ENCODE measurements at regions not wholly inside any gene's neighbourhood (a gene's known extent, or its start where the extent isn't known, plus 50 kb on each side); places are given as distances from the start of the nearest gene placed in this dataset.

DNA sequence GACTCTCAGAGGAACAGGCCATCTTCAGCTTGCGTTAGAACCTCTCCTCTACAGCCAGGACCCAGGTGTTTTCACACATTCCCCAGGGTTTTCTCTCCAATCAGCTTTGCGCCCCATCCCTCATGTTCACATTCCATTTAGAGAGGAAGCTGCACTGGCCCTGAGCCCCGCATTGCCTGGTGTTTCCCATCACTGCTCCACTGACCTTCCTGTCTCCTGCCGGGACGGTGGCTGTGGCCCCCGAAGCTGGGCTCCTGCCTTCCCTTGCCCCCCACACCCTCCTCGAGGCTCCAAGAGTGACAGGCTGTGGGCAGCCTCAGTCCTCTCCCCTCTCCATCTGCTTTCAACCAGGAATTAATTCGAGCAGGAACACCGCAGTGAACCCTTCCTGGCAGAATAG lies 357.3 kb downstream of the THBS2 start:
- TF ChIP-seq, protein P1, sequence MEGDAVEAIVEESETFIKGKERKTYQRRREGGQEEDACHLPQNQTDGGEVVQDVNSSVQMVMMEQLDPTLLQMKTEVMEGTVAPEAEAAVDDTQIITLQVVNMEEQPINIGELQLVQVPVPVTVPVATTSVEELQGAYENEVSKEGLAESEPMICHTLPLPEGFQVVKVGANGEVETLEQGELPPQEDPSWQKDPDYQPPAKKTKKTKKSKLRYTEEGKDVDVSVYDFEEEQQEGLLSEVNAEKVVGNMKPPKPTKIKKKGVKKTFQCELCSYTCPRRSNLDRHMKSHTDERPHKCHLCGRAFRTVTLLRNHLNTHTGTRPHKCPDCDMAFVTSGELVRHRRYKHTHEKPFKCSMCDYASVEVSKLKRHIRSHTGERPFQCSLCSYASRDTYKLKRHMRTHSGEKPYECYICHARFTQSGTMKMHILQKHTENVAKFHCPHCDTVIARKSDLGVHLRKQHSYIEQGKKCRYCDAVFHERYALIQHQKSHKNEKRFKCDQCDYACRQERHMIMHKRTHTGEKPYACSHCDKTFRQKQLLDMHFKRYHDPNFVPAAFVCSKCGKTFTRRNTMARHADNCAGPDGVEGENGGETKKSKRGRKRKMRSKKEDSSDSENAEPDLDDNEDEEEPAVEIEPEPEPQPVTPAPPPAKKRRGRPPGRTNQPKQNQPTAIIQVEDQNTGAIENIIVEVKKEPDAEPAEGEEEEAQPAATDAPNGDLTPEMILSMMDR (IDR thresholded peaks at IDR 0.05; ENCODE audit: low read depth, low read length, missing input control): no peak
- TF ChIP-seq JUND (IDR thresholded peaks at IDR 0.05) (no peak), YY1 (IDR thresholded peaks at IDR 0.05) (no peak)
- TF ChIP-seq, protein P2, sequence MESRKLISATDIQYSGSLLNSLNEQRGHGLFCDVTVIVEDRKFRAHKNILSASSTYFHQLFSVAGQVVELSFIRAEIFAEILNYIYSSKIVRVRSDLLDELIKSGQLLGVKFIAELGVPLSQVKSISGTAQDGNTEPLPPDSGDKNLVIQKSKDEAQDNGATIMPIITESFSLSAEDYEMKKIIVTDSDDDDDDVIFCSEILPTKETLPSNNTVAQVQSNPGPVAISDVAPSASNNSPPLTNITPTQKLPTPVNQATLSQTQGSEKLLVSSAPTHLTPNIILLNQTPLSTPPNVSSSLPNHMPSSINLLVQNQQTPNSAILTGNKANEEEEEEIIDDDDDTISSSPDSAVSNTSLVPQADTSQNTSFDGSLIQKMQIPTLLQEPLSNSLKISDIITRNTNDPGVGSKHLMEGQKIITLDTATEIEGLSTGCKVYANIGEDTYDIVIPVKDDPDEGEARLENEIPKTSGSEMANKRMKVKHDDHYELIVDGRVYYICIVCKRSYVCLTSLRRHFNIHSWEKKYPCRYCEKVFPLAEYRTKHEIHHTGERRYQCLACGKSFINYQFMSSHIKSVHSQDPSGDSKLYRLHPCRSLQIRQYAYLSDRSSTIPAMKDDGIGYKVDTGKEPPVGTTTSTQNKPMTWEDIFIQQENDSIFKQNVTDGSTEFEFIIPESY (IDR thresholded peaks at IDR 0.05): no peak
- TF ChIP-seq, protein P3, sequence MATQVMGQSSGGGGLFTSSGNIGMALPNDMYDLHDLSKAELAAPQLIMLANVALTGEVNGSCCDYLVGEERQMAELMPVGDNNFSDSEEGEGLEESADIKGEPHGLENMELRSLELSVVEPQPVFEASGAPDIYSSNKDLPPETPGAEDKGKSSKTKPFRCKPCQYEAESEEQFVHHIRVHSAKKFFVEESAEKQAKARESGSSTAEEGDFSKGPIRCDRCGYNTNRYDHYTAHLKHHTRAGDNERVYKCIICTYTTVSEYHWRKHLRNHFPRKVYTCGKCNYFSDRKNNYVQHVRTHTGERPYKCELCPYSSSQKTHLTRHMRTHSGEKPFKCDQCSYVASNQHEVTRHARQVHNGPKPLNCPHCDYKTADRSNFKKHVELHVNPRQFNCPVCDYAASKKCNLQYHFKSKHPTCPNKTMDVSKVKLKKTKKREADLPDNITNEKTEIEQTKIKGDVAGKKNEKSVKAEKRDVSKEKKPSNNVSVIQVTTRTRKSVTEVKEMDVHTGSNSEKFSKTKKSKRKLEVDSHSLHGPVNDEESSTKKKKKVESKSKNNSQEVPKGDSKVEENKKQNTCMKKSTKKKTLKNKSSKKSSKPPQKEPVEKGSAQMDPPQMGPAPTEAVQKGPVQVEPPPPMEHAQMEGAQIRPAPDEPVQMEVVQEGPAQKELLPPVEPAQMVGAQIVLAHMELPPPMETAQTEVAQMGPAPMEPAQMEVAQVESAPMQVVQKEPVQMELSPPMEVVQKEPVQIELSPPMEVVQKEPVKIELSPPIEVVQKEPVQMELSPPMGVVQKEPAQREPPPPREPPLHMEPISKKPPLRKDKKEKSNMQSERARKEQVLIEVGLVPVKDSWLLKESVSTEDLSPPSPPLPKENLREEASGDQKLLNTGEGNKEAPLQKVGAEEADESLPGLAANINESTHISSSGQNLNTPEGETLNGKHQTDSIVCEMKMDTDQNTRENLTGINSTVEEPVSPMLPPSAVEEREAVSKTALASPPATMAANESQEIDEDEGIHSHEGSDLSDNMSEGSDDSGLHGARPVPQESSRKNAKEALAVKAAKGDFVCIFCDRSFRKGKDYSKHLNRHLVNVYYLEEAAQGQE (IDR thresholded peaks at IDR 0.05): no peak

All from liver (tissue), 3 donors.